ENCODE measurements at regions not wholly inside any gene's neighbourhood (a gene's known extent, or its start where the extent isn't known, plus 50 kb on each side); places are given as distances from the start of the nearest gene placed in this dataset. TPM values are rescaled to one million over a fixed set of nuclear protein-coding genes. Genes with fewer than 3 reads are reported as not detected.

GRCh38 chr9:107539427-107540163 lies 50.0 kb upstream of the KLF4 start:
- Histone ChIP-seq H3K9me3 (ENCODE audit: control extremely low read depth in 1 of 3, control insufficient read depth in 2 of 3, insufficient read depth in 1 of 3, low read length in 2 of 3) (peaks cover 0 to 2% (median 0%) of the 10 kb centered on the region in 3 donors), H3K4me3 (ENCODE audit: control extremely low read depth in 1 of 5, extremely low read depth in 1 of 5, insufficient read depth in 1 of 5, low read depth in 2 of 5, low read length in 4 of 5) (no peak overlapping the region), H4K20me1 (ENCODE audit: control insufficient read depth, insufficient read depth, low read length, poor library complexity, severe bottlenecking) (no peaks in the 10 kb centered on the region), H3K27ac (ENCODE audit: low read length in 2 of 2) (no peak overlapping the region), H3K4me2 (replicated peaks; ENCODE audit: low read depth, low read length, poor library complexity, severe bottlenecking) (no peak overlapping the region), H3K4me1 (ENCODE audit: control insufficient read depth in 2 of 2, insufficient read depth in 2 of 2, low read length in 2 of 2) (no peaks in the 10 kb centered on the region), H3K36me3 (replicated peaks in 1 of 2; ENCODE audit: control extremely low read depth in 1 of 2, control insufficient read depth in 1 of 2, extremely low read depth in 1 of 2, insufficient read depth in 2 of 2, low read length in 1 of 2) (no peaks in the 10 kb centered on the region), H3K9ac (ENCODE audit: low read length) (no peak overlapping the region), H2AFZ (ENCODE audit: insufficient read depth, low read depth, low read length, poor library complexity, severe bottlenecking) (no peak overlapping the region), H3K27me3 (replicated peaks in 1 of 4; ENCODE audit: control extremely low read depth in 1 of 4, control insufficient read depth in 3 of 4, insufficient read depth in 4 of 4, low read length in 3 of 4) (peaks cover 0 to 3% (median 0%) of the 10 kb centered on the region in 4 experiments), H3K79me2 (ENCODE audit: control insufficient read depth, insufficient read depth, low read length) (no peaks in the 10 kb centered on the region)
- 77% methylated on average over 9 of the region's 10 CpGs for WGBS (ENCODE audit: insufficient coverage)
- ChIA-PET POLR2A (no interaction called here), CTCF (no interaction called here)
- ATAC-seq (ENCODE audit: low read depth) (no peak), DNase-seq (no peak)
- intact Hi-C loops (cut with micrococcal nuclease) = no loop called here
- Mint-ChIP-seq H3K27ac (no peak overlapping the region), H3K4me1 (no peaks in the 10 kb centered on the region), H3K27me3 (no peaks in the 10 kb centered on the region), H3K9me3 (ENCODE audit: insufficient read depth) (no peaks in the 10 kb centered on the region), H3K4me3 (no peak overlapping the region)
- TF ChIP-seq CTCF (IDR thresholded peaks at IDR 0.05) = no peak
- TF ChIP-seq EZH2 (IDR thresholded peaks at IDR 0.05; ENCODE audit: borderline replicate concordance, insufficient read depth, low read depth, low read length, poor library complexity, severe bottlenecking) = no peak

Small RNAs in the stretch of these regions (small RNA-seq; reads per million reads assigned to genes)
- gene RN7SL659P (ENCODE audit: insufficient read length, low read depth, low replicate concordance) = not detected
- not detected for gene RNA5SP293 (ENCODE audit: insufficient read length, low read depth, low replicate concordance)
- gene RNU6-1064P (ENCODE audit: insufficient read length, low read depth, low replicate concordance) = not detected
- not detected for gene RNU6-996P (ENCODE audit: insufficient read length, low read depth, low replicate concordance)

All from B cell (primary cell).